T47D (cell line): ENCODE measurements at regions not wholly inside any gene's neighbourhood (a gene's known extent, or its start where the extent isn't known, plus 50 kb on each side); places are given as distances from the start of the nearest gene placed in this dataset.
A peak's percentile ranks its signal among the peaks of the same experiment; 100 is the strongest.

ENCODE experiments used
- DNase-seq, 2 experiments: peaks; one replicate each; pipeline versions ENCODE4 v3.0.0 to v3.0.0-alpha.2; 2011 to 2012; ENCODE audit warnings: low read depth in 1 of 2, low spot score in 1 of 2
- JUND ChIP-seq: IDR thresholded peaks from 2 replicates; pipeline ENCODE4 v1.6.1; 2012; ENCODE audit warnings: low read depth
- in situ Hi-C: cut with HindIII; loops from 2 replicates; pipeline ENCODE4 v1.10.0; 2016; ENCODE audit warnings: low sequenced_read_pairs, low pct_unique_long_range_greater_than_20kb

DNA sequence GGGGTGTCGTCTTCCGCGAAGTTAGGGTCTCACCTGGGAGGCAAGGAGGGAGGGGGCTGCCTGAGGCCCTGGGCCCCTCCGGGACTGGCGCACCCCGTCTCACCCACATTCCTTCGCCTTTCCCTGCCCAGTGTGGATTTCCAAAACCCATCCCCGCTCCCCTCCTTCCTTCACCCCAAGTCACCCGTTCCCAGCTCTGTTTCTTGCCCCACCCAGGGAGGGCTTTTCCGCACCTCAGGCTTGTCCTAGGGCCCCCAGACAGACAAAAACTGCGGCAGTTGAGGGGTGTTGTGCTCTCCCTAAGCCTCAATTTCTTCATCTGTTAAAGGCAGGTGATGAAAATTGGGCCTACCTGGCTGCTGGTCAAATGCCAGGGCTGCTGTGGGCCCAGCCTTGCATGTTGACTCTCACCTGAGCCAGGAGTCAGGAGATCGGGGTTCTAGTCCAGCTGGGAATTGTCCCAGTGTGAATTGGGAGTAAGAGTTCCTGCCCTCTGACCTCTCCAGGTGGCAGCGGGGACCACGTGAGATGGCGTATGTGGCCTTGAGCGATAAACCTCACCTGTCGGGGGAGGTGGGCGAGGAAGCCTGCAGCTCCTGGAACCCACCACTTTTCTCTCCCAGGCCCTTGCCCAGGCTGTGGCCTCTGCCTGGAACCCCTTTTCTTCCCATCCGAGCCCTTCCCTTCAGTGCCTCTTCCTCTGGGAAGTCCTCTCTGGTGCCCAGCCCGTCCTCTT, 143.4 kb upstream of the IER5L start:
- TF ChIP-seq JUND, result no peak
- no peak for DNase-seq
- in situ Hi-C loops, result no loop called here

DNA sequence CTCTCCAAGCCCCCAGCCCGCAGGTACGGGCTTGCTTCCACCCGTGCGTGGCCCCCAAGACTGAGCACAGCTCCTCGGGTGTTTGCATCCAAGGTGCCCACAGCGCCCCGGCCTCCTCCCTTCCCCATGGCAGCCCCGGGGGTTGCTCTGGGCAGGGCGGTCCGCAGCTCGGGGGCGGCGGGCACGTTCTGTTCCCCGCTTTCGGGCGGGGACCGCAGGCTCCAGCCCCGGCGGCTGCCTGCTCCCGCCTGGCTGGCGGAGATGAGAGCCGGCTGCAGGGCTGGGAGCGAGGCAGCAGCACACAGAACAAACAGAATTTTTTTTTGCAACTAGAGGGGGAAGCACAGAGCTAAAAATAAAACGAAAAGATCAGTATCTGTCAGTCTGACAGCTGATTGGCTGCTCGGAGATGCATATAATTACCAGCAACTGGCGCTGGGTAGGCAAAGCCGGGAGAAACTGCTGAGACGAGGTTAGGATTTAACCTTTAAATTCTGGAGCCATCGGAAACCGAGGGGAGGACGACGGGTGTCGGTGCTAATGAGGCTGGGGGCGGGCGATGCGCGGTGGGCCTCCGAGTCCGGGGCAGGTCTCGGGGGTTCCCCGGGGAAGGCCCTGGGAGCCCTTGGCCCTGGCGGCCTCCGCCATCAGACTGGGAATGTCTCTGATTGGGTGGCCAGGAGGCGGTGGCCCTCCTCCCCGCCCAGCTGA, 142.7 kb upstream of the IER5L start:
- DNase-seq, result peak; percentile 80 to 97
- TF ChIP-seq JUND, result no peak
- in situ Hi-C loops, result no loop called here

DNA sequence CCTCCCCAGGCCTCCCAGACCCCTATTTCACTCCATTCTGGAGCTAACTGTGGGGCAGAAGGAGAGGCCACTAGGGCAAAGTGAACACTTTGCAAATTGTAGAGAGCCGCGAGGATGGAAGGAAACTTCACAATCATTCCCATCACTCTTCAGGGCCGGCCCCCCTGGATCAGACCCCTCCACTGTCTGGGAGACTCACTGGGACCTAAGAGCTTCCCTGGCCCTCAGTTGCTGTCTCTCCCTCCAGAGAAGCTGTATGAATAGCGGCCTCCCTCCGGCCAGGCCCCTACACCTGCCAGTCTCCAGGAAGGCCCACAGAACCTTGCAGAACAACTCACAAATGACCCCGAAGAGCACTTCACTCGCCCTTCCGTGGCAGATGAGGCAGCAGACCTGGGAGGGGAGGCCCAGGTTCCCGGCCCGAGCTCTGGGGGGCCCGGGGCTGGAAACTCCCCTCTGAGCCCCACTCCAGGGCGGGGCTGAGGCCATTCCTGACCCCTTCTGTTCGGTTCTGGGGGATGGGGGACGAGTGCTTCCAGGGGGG, 141.9 kb upstream of the IER5L start:
- DNase-seq, result no peak
- TF ChIP-seq JUND, result no peak
- in situ Hi-C loops, result no loop called here

GRCh38 chr9:129319076-129319937, 141.2 kb upstream of the IER5L start:
- DNase-seq, result no peak
- in situ Hi-C loops, result no loop called here
- TF ChIP-seq JUND, result no peak

GRCh38 chr9:129318121-129319075, 140.3 kb upstream of the IER5L start:
- in situ Hi-C loops, result no loop called here
- no peak for DNase-seq
- no peak for TF ChIP-seq JUND

DNA sequence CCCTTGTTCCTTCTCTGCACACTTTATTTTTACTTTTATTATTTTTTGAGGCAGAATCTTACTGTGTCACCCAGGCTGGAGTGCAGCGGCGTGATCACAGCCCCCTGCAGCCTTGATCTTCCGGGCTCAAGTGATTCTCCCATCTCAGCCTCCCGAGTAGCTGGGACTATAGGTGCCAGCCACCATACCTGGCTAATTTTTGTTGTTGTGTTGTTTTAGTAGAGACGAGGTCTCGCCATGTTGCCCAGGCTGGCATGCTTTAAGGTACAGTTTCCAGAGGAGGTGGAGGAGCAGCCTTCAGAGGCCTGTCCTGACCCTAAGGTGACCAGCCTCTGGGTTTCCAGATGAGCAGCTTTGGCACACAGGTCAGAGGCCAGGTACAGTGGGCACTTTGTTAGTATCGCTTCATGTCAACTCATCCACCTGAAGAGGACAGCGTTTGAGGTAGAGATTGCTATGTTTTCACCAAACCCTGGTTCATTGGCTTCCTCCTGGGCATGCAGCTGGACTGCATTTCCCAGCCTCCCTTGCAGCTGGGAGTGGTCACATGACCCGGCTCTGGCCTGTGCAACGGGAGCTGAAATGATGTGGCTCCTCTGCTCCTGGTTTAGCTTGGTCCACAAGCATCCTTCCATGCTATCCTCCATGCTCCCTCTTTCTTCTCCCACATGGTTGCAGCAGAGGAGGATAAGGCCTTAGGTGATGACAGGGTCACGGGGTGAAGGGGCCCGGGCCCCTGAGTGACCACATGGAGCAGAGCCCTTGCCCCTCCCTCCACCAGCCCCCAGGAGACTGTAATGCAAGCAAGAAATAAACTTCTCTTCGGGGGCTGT, 139.3 kb upstream of the IER5L start:
- in situ Hi-C loops, result no loop called here
- peak; percentile 65 to 79 for DNase-seq
- no peak for TF ChIP-seq JUND

- in situ Hi-C loops, result no loop called here
- no peak for TF ChIP-seq JUND
- no peak for DNase-seq
Observed at GRCh38 chr9:129316281-129317030, 138.4 kb upstream of the IER5L start.

- no peak for TF ChIP-seq JUND
- in situ Hi-C loops, result no loop called here
- no peak for DNase-seq
Observed at GRCh38 chr9:129313331-129313955, 135.4 kb upstream of the IER5L start.

GRCh38 chr9:129312251-129313122, 134.4 kb upstream of the IER5L start:
- DNase-seq, result no peak
- TF ChIP-seq JUND, result no peak
- in situ Hi-C loops, result no loop called here
